ENCODE measurements at regions not wholly inside any gene's neighbourhood (a gene's known extent, or its start where the extent isn't known, plus 50 kb on each side); places are given as distances from the start of the nearest gene placed in this dataset.
"Not testable (repeated sequence)": the region's sequence is repeated elsewhere in the genome, so short reads cannot be mapped to it uniquely, and the experiment has no call there.

DNA sequence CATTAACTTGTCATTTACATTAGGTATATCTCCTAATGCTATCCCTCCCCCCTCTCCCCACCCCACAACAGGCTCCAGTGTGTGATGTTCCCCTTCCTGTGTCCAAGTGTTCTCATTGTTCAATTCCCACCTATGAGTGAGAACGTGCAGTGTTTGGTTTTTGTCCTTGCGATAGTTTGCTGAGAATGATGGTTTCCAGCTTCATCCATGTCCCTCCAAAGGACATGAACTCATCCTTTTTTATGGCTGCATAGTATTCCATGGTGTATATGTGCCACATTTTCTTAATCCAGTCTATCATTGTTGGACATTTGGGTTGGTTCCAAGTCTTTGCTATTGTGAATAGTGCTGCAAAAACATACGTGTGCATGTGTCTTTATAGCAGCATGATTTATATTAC lies 60.7 kb upstream of the HOXC13 start:
- TF ChIP-seq, protein P1, sequence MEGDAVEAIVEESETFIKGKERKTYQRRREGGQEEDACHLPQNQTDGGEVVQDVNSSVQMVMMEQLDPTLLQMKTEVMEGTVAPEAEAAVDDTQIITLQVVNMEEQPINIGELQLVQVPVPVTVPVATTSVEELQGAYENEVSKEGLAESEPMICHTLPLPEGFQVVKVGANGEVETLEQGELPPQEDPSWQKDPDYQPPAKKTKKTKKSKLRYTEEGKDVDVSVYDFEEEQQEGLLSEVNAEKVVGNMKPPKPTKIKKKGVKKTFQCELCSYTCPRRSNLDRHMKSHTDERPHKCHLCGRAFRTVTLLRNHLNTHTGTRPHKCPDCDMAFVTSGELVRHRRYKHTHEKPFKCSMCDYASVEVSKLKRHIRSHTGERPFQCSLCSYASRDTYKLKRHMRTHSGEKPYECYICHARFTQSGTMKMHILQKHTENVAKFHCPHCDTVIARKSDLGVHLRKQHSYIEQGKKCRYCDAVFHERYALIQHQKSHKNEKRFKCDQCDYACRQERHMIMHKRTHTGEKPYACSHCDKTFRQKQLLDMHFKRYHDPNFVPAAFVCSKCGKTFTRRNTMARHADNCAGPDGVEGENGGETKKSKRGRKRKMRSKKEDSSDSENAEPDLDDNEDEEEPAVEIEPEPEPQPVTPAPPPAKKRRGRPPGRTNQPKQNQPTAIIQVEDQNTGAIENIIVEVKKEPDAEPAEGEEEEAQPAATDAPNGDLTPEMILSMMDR (IDR thresholded peaks at IDR 0.05): not testable (repeated sequence)
- TF ChIP-seq POLR2A (IDR thresholded peaks at IDR 0.05): not testable (repeated sequence)

Measured in breast epithelium (tissue), 3 donors.